ENCODE measurements at regions not wholly inside any gene's neighbourhood (a gene's known extent, or its start where the extent isn't known, plus 50 kb on each side); places are given as distances from the start of the nearest gene placed in this dataset.

- TF ChIP-seq, protein P1, sequence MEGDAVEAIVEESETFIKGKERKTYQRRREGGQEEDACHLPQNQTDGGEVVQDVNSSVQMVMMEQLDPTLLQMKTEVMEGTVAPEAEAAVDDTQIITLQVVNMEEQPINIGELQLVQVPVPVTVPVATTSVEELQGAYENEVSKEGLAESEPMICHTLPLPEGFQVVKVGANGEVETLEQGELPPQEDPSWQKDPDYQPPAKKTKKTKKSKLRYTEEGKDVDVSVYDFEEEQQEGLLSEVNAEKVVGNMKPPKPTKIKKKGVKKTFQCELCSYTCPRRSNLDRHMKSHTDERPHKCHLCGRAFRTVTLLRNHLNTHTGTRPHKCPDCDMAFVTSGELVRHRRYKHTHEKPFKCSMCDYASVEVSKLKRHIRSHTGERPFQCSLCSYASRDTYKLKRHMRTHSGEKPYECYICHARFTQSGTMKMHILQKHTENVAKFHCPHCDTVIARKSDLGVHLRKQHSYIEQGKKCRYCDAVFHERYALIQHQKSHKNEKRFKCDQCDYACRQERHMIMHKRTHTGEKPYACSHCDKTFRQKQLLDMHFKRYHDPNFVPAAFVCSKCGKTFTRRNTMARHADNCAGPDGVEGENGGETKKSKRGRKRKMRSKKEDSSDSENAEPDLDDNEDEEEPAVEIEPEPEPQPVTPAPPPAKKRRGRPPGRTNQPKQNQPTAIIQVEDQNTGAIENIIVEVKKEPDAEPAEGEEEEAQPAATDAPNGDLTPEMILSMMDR (IDR thresholded peaks at IDR 0.05): no peak
- TF ChIP-seq POLR2A (IDR thresholded peaks at IDR 0.05): no peak
- no peak for TF ChIP-seq POLR2AphosphoS5 (IDR thresholded peaks at IDR 0.05)
- TF ChIP-seq EP300 (IDR thresholded peaks at IDR 0.05): no peak
These were observed 700.0 kb downstream of the TMTC2 start for GRCh38 chr12:83386527-83387264.
